ENCODE measurements at regions not wholly inside any gene's neighbourhood (a gene's known extent, or its start where the extent isn't known, plus 50 kb on each side); places are given as distances from the start of the nearest gene placed in this dataset.

GRCh38 chr13:60347174-60347573 is 49.8 kb upstream of the TDRD3 start:
- TF ChIP-seq ZNF184 (tag by site-specific recombination; IDR thresholded peaks at IDR 0.05) (no peak), MYNN (tag by site-specific recombination; IDR thresholded peaks at IDR 0.05; ENCODE audit: borderline replicate concordance) (no peak), CTCF (tag by site-specific recombination; IDR thresholded peaks at IDR 0.05) (no peak), GFI1B (tag by site-specific recombination; IDR thresholded peaks at IDR 0.05) (no peak), REST (tag by site-specific recombination; IDR thresholded peaks at IDR 0.05) (no peak), ZNF274 (IDR thresholded peaks at IDR 0.05; ENCODE audit: low read length) (no peak), ZNF274 (tag by site-specific recombination; IDR thresholded peaks at IDR 0.05; ENCODE audit: borderline replicate concordance) (no peak), ZBTB8A (tag by site-specific recombination; IDR thresholded peaks at IDR 0.05) (no peak), ELK4 (IDR thresholded peaks at IDR 0.05; ENCODE audit: borderline replicate concordance, low read depth, low read length) (no peak), ZBTB10 (tag by site-specific recombination; IDR thresholded peaks at IDR 0.05) (no peak), ZSCAN18 (tag by site-specific recombination; IDR thresholded peaks at IDR 0.05) (no peak), ZNF24 (tag by site-specific recombination; IDR thresholded peaks at IDR 0.05) (no peak), ZNF10 (tag by site-specific recombination; IDR thresholded peaks at IDR 0.05) (no peak)

Measured in HEK293 (cell line).